Smooth muscle cell (in vitro differentiated cells): ENCODE measurements at regions not wholly inside any gene's neighbourhood (a gene's known extent, or its start where the extent isn't known, plus 50 kb on each side); places are given as distances from the start of the nearest gene placed in this dataset.

Experiments used
- DNase-seq: peaks from one replicate; lab custom pipeline; 2025; ENCODE audit not compliant: unreplicated experiment; lab: John Stamatoyannopoulos, UW
- H2AFZ ChIP-seq: fragments of 200-600 bp; sonication (generic); 2 replicates; pipeline ENCODE4 v1.6.0; 2016; ENCODE audit warnings: antibody characterized with exemption, low read depth, mild to moderate bottlenecking
- H3F3A ChIP-seq: fragments of 200-600 bp; sonication (generic); 2 replicates; pipeline ENCODE4 v1.6.0; 2017; ENCODE audit warnings: antibody characterized with exemption, low read depth
- H3K27ac ChIP-seq: fragments of 200-600 bp; sonication (generic); 2 replicates; pipeline ENCODE4 v1.5.1; 2016; ENCODE audit warnings: low read depth, mild to moderate bottlenecking
- H3K27me3 ChIP-seq: fragments of 200-600 bp; sonication (generic); 2 replicates; pipeline ENCODE4 v1.6.1; 2016; ENCODE audit warnings: low read depth, mild to moderate bottlenecking
- H3K36me3 ChIP-seq: fragments of 200-600 bp; sonication (generic); 2 replicates; pipeline ENCODE4 v1.5.1; 2016; ENCODE audit warnings: low read depth
- H3K4me1 ChIP-seq: fragments of 200-600 bp; sonication (generic); 2 replicates; pipeline ENCODE4 v1.5.1; 2016; ENCODE audit warnings: low read depth
- H3K4me2 ChIP-seq: fragments of 200-600 bp; sonication (generic); 2 replicates; pipeline ENCODE4 v1.6.0; 2016; ENCODE audit warnings: mild to moderate bottlenecking
- H3K4me3 ChIP-seq: fragments of 200-600 bp; sonication (generic); 2 replicates; pipeline ENCODE4 v1.5.1; 2016; ENCODE audit warnings: mild to moderate bottlenecking
- H3K79me2 ChIP-seq: fragments of 200-600 bp; sonication (generic); 2 replicates; pipeline ENCODE4 v1.6.0; 2016; ENCODE audit warnings: low read depth, mild to moderate bottlenecking
- H3K9ac ChIP-seq: fragments of 200-600 bp; sonication (generic); 2 replicates; pipeline ENCODE4 v1.6.0; 2016; ENCODE audit warnings: low read depth
- H3K9me3 ChIP-seq: fragments of 200-600 bp; sonication (generic); replicated peaks from 2 replicates; pipeline ENCODE4 v1.5.1; 2016; ENCODE audit warnings: low read depth
- H4K20me1 ChIP-seq: fragments of 200-600 bp; sonication (generic); 2 replicates; pipeline ENCODE4 v1.6.0; 2016; ENCODE audit warnings: low read depth
- CTCF ChIP-seq: fragments of 200-600 bp; sonication (generic); IDR thresholded peaks from 2 replicates; pipeline ENCODE4 v1.5.1; 2017; ENCODE audit warnings: borderline replicate concordance, mild to moderate bottlenecking, antibody characterized with exemption; ENCODE audit not compliant: insufficient read depth, poor library complexity, severe bottlenecking
- WGBS: methylation state at CpG from one replicate; pipeline ENCODE4 v1.1.7; 2016; ENCODE audit warnings: low lambda C conversion rate; 5-methylcytosine and 5-hydroxymethylcytosine counted together

DNA sequence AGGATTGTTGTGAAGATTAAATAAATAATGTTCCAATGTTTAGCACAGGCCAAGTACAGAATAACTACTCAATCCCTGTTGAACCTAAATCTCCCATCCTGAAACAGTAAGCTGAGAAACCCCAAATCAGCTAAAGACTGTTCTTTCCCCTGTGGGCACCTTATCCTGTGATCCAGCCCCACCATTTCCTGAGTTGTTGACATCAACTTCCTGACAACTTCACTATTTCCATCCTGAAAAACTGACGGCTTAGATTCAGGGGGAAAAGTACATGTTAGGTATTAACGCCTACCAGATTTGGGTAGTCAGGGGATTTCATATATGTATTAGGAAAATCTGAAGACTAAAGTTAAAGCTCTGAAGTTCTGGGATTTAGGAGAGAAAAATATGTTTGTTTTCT lies 51.7 kb upstream of the PALMD start:
- H3F3A ChIP-seq: no peaks in the 10 kb centered on the region
- no peaks in the 10 kb centered on the region for H3K9me3 ChIP-seq
- H2AFZ ChIP-seq: peak overlapping the region; percentile 51
- no peak overlapping the region for H3K9ac ChIP-seq
- H3K27me3 ChIP-seq: no peaks in the 10 kb centered on the region
- no peak overlapping the region for H3K4me3 ChIP-seq
- H3K4me2 ChIP-seq: no peak overlapping the region
- no peaks in the 10 kb centered on the region for H3K36me3 ChIP-seq
- no peaks in the 10 kb centered on the region for H4K20me1 ChIP-seq
- H3K79me2 ChIP-seq: no peaks in the 10 kb centered on the region
- no peak for TF ChIP-seq CTCF
- WGBS: 74% methylated on average over 2 of the region's 2 CpGs
- no peak overlapping the region for H3K27ac ChIP-seq
- DNase-seq: no peak
- no peaks in the 10 kb centered on the region for H3K4me1 ChIP-seq

GRCh38 chr1:99595041-99595440 lies 50.9 kb upstream of the PALMD start:
- DNase-seq: no peak
- no peak overlapping the region for H3K9ac ChIP-seq
- H3K4me3 ChIP-seq: no peak overlapping the region
- H3K27me3 ChIP-seq: no peaks in the 10 kb centered on the region
- H3K79me2 ChIP-seq: no peaks in the 10 kb centered on the region
- no peaks in the 10 kb centered on the region for H3K9me3 ChIP-seq
- no peaks in the 10 kb centered on the region for H3K36me3 ChIP-seq
- no peaks in the 10 kb centered on the region for H3K4me1 ChIP-seq
- H3F3A ChIP-seq: no peaks in the 10 kb centered on the region
- no peak overlapping the region for H2AFZ ChIP-seq
- no peak overlapping the region for H3K27ac ChIP-seq
- no peak overlapping the region for H3K4me2 ChIP-seq
- no peak for TF ChIP-seq CTCF
- H4K20me1 ChIP-seq: no peaks in the 10 kb centered on the region

DNA sequence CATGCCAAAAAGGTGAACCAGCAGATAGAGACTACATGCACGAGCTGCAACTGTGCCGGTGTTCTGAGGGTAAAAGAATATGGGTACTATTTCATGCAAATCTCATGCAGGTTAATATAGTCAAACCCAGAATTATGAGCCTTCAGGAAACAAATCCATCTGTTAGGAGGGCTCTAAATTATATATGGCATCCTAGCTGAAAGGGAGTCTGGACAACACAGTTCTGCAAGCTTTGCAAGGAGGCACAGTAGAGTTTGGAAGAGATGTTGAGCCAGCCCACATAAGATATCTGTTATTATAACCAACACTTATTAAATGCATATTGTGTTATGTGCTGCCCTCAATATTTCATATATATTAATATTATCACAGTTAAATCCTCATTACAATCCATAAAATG lies 50.5 kb upstream of the PALMD start:
- TF ChIP-seq CTCF: no peak
- WGBS: 95% methylated on average over 2 of the region's 2 CpGs
- Histone ChIP-seq H3K9ac (no peak overlapping the region), H2AFZ (no peak overlapping the region), H3K9me3 (no peaks in the 10 kb centered on the region), H3F3A (no peaks in the 10 kb centered on the region), H4K20me1 (no peaks in the 10 kb centered on the region), H3K27ac (no peak overlapping the region), H3K79me2 (no peaks in the 10 kb centered on the region), H3K4me3 (no peak overlapping the region), H3K27me3 (no peaks in the 10 kb centered on the region), H3K4me1 (no peaks in the 10 kb centered on the region), H3K36me3 (no peaks in the 10 kb centered on the region), H3K4me2 (no peak overlapping the region)
- DNase-seq: no peak
